GM23248 (cell line): ENCODE measurements at regions not wholly inside any gene's neighbourhood (a gene's known extent, or its start where the extent isn't known, plus 50 kb on each side); places are given as distances from the start of the nearest gene placed in this dataset.

Experiments used
- DNase-seq: peaks from one replicate; pipeline ENCODE4 v3.0.0-alpha.2; 2015
- H2AFZ ChIP-seq: fragments of 200-600 bp; sonication (generic); 2 replicates; pipeline ENCODE4 v1.6.1; 2016; ENCODE audit warnings: antibody characterized with exemption
- H3F3A ChIP-seq: fragments of 200-600 bp; sonication (generic); 2 replicates; pipeline ENCODE4 v1.6.1; 2016; ENCODE audit warnings: mild to moderate bottlenecking, antibody characterized with exemption, mixed run types; ENCODE audit not compliant: insufficient read depth
- H3K27ac ChIP-seq: fragments of 200-600 bp; sonication (generic); 2 replicates; pipeline ENCODE4 v1.5.1; 2016; ENCODE audit warnings: mild to moderate bottlenecking
- H3K27me3 ChIP-seq: fragments of 200-600 bp; sonication (generic); replicated peaks from 2 replicates; pipeline ENCODE4 v1.6.1; 2016; ENCODE audit warnings: mild to moderate bottlenecking; ENCODE audit not compliant: insufficient read depth
- H3K36me3 ChIP-seq: fragments of 200-600 bp; sonication (generic); 2 replicates; pipeline ENCODE4 v1.6.1; 2016; ENCODE audit warnings: low read depth, mild to moderate bottlenecking
- H3K4me1 ChIP-seq: fragments of 200-600 bp; sonication (generic); 2 replicates; pipeline ENCODE4 v1.6.1; 2016; ENCODE audit warnings: mild to moderate bottlenecking; ENCODE audit not compliant: insufficient read depth
- H3K4me2 ChIP-seq: fragments of 200-600 bp; sonication (generic); one replicate; pipeline ENCODE4 v1.6.1; 2016; ENCODE audit warnings: mild to moderate bottlenecking; ENCODE audit not compliant: unreplicated experiment
- H3K4me3 ChIP-seq: fragments of 200-600 bp; sonication (generic); 2 replicates; pipeline ENCODE4 v1.5.1; 2016; ENCODE audit warnings: mild to moderate bottlenecking
- H3K79me2 ChIP-seq: fragments of 200-600 bp; sonication (generic); 2 replicates; pipeline ENCODE4 v1.6.1; 2016; ENCODE audit warnings: mild to moderate bottlenecking; ENCODE audit not compliant: insufficient read depth
- H3K9ac ChIP-seq: fragments of 200-600 bp; sonication (generic); 2 replicates; pipeline ENCODE4 v1.6.1; 2016; ENCODE audit warnings: mild to moderate bottlenecking
- H3K9me2 ChIP-seq: fragments of 200-600 bp; sonication (generic); 2 replicates; pipeline ENCODE4 v1.6.1; 2016; ENCODE audit warnings: mixed run types, mild to moderate bottlenecking, moderate library complexity; ENCODE audit not compliant: insufficient read depth
- H3K9me3 ChIP-seq: fragments of 200-600 bp; sonication (generic); one replicate; pipeline ENCODE4 v1.6.1; 2017; ENCODE audit warnings: low read depth
- H4K20me1 ChIP-seq: fragments of 200-600 bp; sonication (generic); 2 replicates; pipeline ENCODE4 v1.6.0; 2016; ENCODE audit not compliant: insufficient read depth
- EZH2 ChIP-seq: fragments of 200-600 bp; sonication (generic); IDR thresholded peaks from 2 replicates; pipeline ENCODE4 v1.6.1; 2018; ENCODE audit warnings: antibody characterized with exemption, mild to moderate bottlenecking; ENCODE audit not compliant: insufficient read depth, poor library complexity, severe bottlenecking
- EZH2phosphoT487 ChIP-seq: fragments of 200-600 bp; sonication (generic); IDR thresholded peaks from 2 replicates; pipeline ENCODE4 v1.6.1; 2018; ENCODE audit warnings: antibody characterized with exemption, moderate library complexity, mild to moderate bottlenecking, low read depth; ENCODE audit not compliant: insufficient read depth
- WGBS, 2 experiments: methylation state at CpG; one replicate each; pipeline ENCODE4 v1.1.6; 2015 to 2017; ENCODE audit warnings: low lambda C conversion rate in 2 of 2, low coverage in 1 of 2; ENCODE audit errors: missing lambda C conversion rate in 2 of 2; 5-methylcytosine and 5-hydroxymethylcytosine counted together
- in situ Hi-C: fragments of 300-500 bp; cut with MboI; formaldehyde crosslinking; loops from 2 replicates; pipeline ENCODE4 v1.15.0; 2020

DNA sequence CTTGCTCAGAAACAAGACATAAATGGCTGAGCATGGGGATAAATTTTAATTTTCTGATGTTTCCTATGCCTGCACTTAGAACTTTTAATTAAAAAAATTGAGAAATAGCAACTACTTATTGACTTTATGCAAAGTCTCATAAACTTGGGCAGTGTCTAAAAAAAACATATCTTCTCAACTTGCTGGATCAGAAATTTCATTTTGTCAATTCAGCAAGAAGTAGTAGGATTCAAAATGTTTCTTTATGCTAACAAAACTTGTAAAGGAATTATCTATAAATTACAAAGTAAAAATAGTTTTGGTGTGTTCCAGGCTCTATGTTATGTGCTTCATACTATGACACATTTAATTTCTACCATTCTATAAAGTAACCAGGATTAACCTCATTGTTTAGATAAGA lies 562.2 kb upstream of the IMPG1 start:
- no peaks in the 10 kb centered on the region for H3F3A ChIP-seq
- TF ChIP-seq EZH2phosphoT487 (no peak), EZH2 (no peak)
- no peak overlapping the region for H3K4me2 ChIP-seq
- no peaks in the 10 kb centered on the region for H4K20me1 ChIP-seq
- H3K4me1 ChIP-seq: no peaks in the 10 kb centered on the region
- no peak overlapping the region for H2AFZ ChIP-seq
- H3K36me3 ChIP-seq: no peaks in the 10 kb centered on the region
- no peak for DNase-seq
- H3K4me3 ChIP-seq: no peak overlapping the region
- in situ Hi-C loops: no loop called here
- H3K9me2 ChIP-seq: no peaks in the 10 kb centered on the region
- H3K79me2 ChIP-seq: no peaks in the 10 kb centered on the region
- no peak overlapping the region for H3K9ac ChIP-seq
- H3K27me3 ChIP-seq: no peaks in the 10 kb centered on the region
- no peaks in the 10 kb centered on the region for H3K9me3 ChIP-seq
- no peak overlapping the region for H3K27ac ChIP-seq

DNA sequence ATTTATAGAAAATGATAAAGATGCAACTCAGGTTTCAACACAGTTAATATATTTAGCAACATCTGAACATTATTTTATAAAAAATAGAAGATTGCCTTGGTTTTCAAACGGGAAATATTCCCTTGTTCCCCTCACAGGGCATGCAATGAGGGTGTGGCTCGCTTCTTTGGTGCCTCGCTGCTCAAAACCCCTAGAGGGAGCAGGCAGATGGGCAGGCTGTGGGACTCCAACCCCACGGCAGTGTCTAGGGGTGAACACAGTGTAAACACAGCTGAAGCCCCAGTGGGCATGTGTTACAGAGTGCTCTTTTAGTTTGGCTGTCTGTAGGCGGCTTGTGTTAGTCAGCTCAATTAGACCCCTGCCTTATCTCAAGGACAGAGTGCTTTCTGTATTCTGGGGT lies 560.8 kb upstream of the IMPG1 start:
- WGBS, 2 experiments: 10 to 14% methylated on average over 5 of the region's 5 CpGs
- Histone ChIP-seq H3K9me2 (no peaks in the 10 kb centered on the region), H3K9me3 (no peaks in the 10 kb centered on the region), H3K36me3 (no peaks in the 10 kb centered on the region), H3K4me1 (no peaks in the 10 kb centered on the region), H3K4me2 (no peak overlapping the region), H2AFZ (no peak overlapping the region), H3K9ac (no peak overlapping the region), H3K27ac (no peak overlapping the region), H3K27me3 (no peaks in the 10 kb centered on the region), H4K20me1 (no peaks in the 10 kb centered on the region), H3F3A (no peaks in the 10 kb centered on the region), H3K4me3 (no peak overlapping the region), H3K79me2 (no peaks in the 10 kb centered on the region)
- TF ChIP-seq EZH2phosphoT487 (no peak), EZH2 (no peak)
- in situ Hi-C loops: no loop called here
- no peak for DNase-seq

DNA sequence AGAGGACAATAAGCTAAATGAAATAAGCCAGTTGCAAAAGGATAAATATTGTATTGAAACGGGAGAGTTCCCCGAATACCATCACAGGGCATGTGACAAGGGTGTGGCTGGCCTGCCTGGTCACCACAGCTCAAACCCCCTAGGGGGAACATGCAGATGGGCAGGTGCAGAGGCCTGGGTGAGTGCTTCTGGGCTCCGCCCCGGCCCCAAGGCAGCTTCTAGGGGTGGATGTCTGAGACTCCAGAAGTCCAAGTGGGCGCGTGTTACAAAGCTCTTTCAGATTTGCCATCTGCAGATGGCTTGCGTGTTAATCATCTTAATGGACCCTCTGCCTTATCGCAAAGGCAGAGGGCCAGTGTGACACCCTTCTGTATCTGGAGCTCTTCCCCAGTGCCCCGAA lies 559.2 kb upstream of the IMPG1 start:
- WGBS, 2 experiments: 44 to 48% methylated on average over 9 of the region's 9 CpGs
- H3F3A ChIP-seq: no peaks in the 10 kb centered on the region
- in situ Hi-C loops: no loop called here

DNA sequence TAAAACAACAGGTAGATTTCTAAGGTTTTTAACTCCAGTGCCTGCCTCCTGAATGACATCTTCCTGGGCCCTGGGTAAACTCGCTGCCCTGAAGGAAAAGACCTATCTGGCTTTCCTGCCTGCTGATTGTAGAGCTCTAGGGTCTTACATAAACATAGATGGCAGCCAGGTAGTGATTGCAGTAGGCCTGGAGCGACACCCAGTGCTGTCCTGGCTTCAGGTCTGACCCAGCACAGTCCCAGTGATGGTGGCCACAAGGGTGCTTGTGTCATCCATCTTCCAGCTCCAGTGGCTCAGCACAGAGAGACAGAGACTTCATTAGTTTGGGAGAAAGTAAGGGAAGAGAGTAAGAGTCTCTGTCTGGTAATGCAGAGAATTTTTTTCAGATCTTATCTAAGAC lies 542.9 kb upstream of the IMPG1 start:
- H3F3A ChIP-seq: no peaks in the 10 kb centered on the region
- H3K9ac ChIP-seq: no peak overlapping the region
- DNase-seq: no peak
- no peak overlapping the region for H3K4me3 ChIP-seq
- no peaks in the 10 kb centered on the region for H3K36me3 ChIP-seq
- no peaks in the 10 kb centered on the region for H3K27me3 ChIP-seq
- no peaks in the 10 kb centered on the region for H4K20me1 ChIP-seq
- H3K4me2 ChIP-seq: no peak overlapping the region
- no peak overlapping the region for H3K27ac ChIP-seq
- TF ChIP-seq EZH2phosphoT487: no peak
- no peak for TF ChIP-seq EZH2
- H2AFZ ChIP-seq: no peak overlapping the region
- in situ Hi-C loops: no loop called here
- WGBS, 2 experiments: 3 to 9% methylated on average over 2 of the region's 2 CpGs
- H3K9me3 ChIP-seq: no peaks in the 10 kb centered on the region
- H3K79me2 ChIP-seq: no peaks in the 10 kb centered on the region
- H3K9me2 ChIP-seq: no peaks in the 10 kb centered on the region
- no peaks in the 10 kb centered on the region for H3K4me1 ChIP-seq

More for the DNA sequence above, 559.2 kb upstream of the IMPG1 start:
- no peak for DNase-seq
- no peaks in the 10 kb centered on the region for H3K4me1 ChIP-seq
- TF ChIP-seq EZH2phosphoT487: no peak
- H3K27ac ChIP-seq: no peak overlapping the region
- H3K27me3 ChIP-seq: no peaks in the 10 kb centered on the region
- H3K9ac ChIP-seq: no peak overlapping the region
- no peaks in the 10 kb centered on the region for H3K9me3 ChIP-seq
- H3K36me3 ChIP-seq: no peaks in the 10 kb centered on the region
- H2AFZ ChIP-seq: no peak overlapping the region
- no peaks in the 10 kb centered on the region for H3K79me2 ChIP-seq
- H3K4me2 ChIP-seq: no peak overlapping the region
- no peaks in the 10 kb centered on the region for H4K20me1 ChIP-seq
- H3K9me2 ChIP-seq: no peaks in the 10 kb centered on the region
- no peak overlapping the region for H3K4me3 ChIP-seq

DNA sequence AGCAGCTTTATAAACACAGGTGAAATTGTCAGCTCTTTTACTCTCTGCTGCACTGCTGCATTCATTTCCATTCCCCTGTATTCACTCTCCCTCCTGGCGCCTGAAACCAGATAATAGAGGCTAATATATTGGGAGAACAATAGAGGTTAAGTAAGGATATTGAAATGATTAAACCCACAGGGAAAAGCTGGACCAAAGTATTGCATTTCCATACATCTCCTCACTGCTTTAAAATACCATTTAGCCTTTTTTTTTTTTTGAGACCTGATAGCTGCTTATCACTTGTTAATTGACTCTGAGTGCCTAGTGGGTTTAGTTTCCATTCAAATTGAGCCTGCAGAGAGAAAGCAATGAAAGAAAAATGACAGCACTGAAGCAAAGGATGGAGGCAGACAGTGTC lies 540.5 kb upstream of the IMPG1 start:
- H4K20me1 ChIP-seq: no peaks in the 10 kb centered on the region
- H3K79me2 ChIP-seq: no peaks in the 10 kb centered on the region
- H3K4me1 ChIP-seq: no peaks in the 10 kb centered on the region
- H3K36me3 ChIP-seq: no peaks in the 10 kb centered on the region
- H3K9me2 ChIP-seq: no peaks in the 10 kb centered on the region
- WGBS, 2 experiments: 0 to 3% methylated on average over 1 of the region's 1 CpG
- TF ChIP-seq EZH2phosphoT487: no peak
- no peak for TF ChIP-seq EZH2
- no peak for DNase-seq
- no peaks in the 10 kb centered on the region for H3K9me3 ChIP-seq
- H3K4me3 ChIP-seq: no peak overlapping the region
- in situ Hi-C loops: no loop called here
- H3K27me3 ChIP-seq: no peaks in the 10 kb centered on the region
- no peak overlapping the region for H3K27ac ChIP-seq
- H3K4me2 ChIP-seq: no peak overlapping the region
- no peaks in the 10 kb centered on the region for H3F3A ChIP-seq
- no peak overlapping the region for H2AFZ ChIP-seq
- H3K9ac ChIP-seq: no peak overlapping the region
